HepG2 (cell line): ENCODE measurements at regions not wholly inside any gene's neighbourhood (a gene's known extent, or its start where the extent isn't known, plus 50 kb on each side); places are given as distances from the start of the nearest gene placed in this dataset.

Experiments used
- ARHGAP35 ChIP-seq: sonication (generic); formaldehyde crosslinking; IDR thresholded peaks from 2 replicates; pipeline ENCODE4 v1.9.0; 2022; ENCODE audit warnings: mild to moderate bottlenecking, inconsistent platforms, moderate library complexity, missing genetic modification reagents, borderline replicate concordance
- ELF4 ChIP-seq: sonication (generic); formaldehyde crosslinking; IDR thresholded peaks from 2 replicates; pipeline ENCODE4 v1.5.0; 2020; ENCODE audit warnings: missing genetic modification reagents, mild to moderate bottlenecking, moderate library complexity, borderline replicate concordance
- FOSL1 ChIP-seq: sonication (generic); formaldehyde crosslinking; IDR thresholded peaks from 2 replicates; pipeline ENCODE4 v1.9.0; 2021; ENCODE audit warnings: missing genetic modification reagents, borderline replicate concordance
- HNF4G ChIP-seq, 2 experiments: sonication (generic) in 1 of 2; formaldehyde crosslinking in 1 of 2; IDR thresholded peaks; 2 replicates each; pipeline versions ENCODE4 v1.4.0 to v1.6.1; 2011 to 2020; ENCODE audit warnings: borderline replicate concordance in 2 of 2, low read depth in 2 of 2, mild to moderate bottlenecking in 2 of 2, low read length in 1 of 2, missing genetic modification reagents in 1 of 2, moderate library complexity in 1 of 2
- NONO ChIP-seq, 2 experiments: fragments of 450-650 bp in 1 of 2; sonication (generic) in 1 of 2; formaldehyde crosslinking in 1 of 2; IDR thresholded peaks in 1 of 2; conservative IDR thresholded peaks in 1 of 2; 2 replicates each; pipeline versions ENCODE4 v1.6.1 to v1.8.0; 2017 to 2022; ENCODE audit warnings: mild to moderate bottlenecking in 1 of 2, missing genetic modification reagents in 1 of 2, moderate library complexity in 1 of 2
- PATZ1 ChIP-seq: sonication (generic); formaldehyde crosslinking; IDR thresholded peaks from 2 replicates; pipeline ENCODE4 v1.4.0; 2020; ENCODE audit warnings: missing genetic modification reagents
- POLR2A ChIP-seq, 2 experiments: IDR thresholded peaks; 2 replicates each; pipeline ENCODE4 v1.6.1; 2011; ENCODE audit warnings: low read depth in 2 of 2, low read length in 2 of 2, mild to moderate bottlenecking in 1 of 2, moderate library complexity in 1 of 2; ENCODE audit not compliant: insufficient read depth in 1 of 2
- REST ChIP-seq, 2 experiments: IDR thresholded peaks; 2 replicates each; pipeline ENCODE4 v1.6.1; 2011 to 2012; ENCODE audit warnings: low read length in 2 of 2, borderline replicate concordance in 1 of 2, low read depth in 1 of 2, mild to moderate bottlenecking in 1 of 2, moderate library complexity in 1 of 2
- SP4 ChIP-seq: sonication (generic); formaldehyde crosslinking; IDR thresholded peaks from 2 replicates; pipeline ENCODE4 v1.8.1; 2023; ENCODE audit warnings: mild to moderate bottlenecking, missing genetic modification reagents
- THAP7 ChIP-seq: sonication (generic); formaldehyde crosslinking; IDR thresholded peaks from 2 replicates; pipeline ENCODE4 v1.8.1; 2023; ENCODE audit warnings: mild to moderate bottlenecking, missing genetic modification reagents
- TRAFD1 ChIP-seq: sonication (generic); formaldehyde crosslinking; IDR thresholded peaks from 2 replicates; pipeline ENCODE4 v1.5.1; 2020; ENCODE audit warnings: missing genetic modification reagents, mild to moderate bottlenecking, borderline replicate concordance
- ZNF235 ChIP-seq: sonication (generic); formaldehyde crosslinking; IDR thresholded peaks from 2 replicates; pipeline ENCODE4 v1.8.1; 2023; ENCODE audit warnings: mild to moderate bottlenecking, missing genetic modification reagents, borderline replicate concordance
- ZNF281 ChIP-seq: sonication (generic); formaldehyde crosslinking; IDR thresholded peaks from 2 replicates; pipeline ENCODE4 v1.4.0; 2020; ENCODE audit warnings: missing genetic modification reagents, borderline replicate concordance
- ZNF33A ChIP-seq: sonication (generic); formaldehyde crosslinking; IDR thresholded peaks from 2 replicates; pipeline ENCODE4 v1.5.1; 2020; ENCODE audit warnings: missing genetic modification reagents, mild to moderate bottlenecking, moderate library complexity, borderline replicate concordance
- ZNF816 ChIP-seq: sonication (generic); formaldehyde crosslinking; IDR thresholded peaks from 2 replicates; pipeline ENCODE4 v1.8.0; 2022; ENCODE audit warnings: missing genetic modification reagents, mild to moderate bottlenecking, borderline replicate concordance

GRCh38 chr2:63737081-63737751 is 104.5 kb upstream of the UGP2 start (continued):
- TF ChIP-seq ZNF281 (CRISPR knock-in tag) (peak; percentile 48; the same call in 1 of the 2 replicates), SP4 (no peak), TRAFD1 (no peak), ZNF816 (CRISPR knock-in tag) (peak; percentile 55; the same call in 1 of the 2 replicates), PATZ1 (peak; percentile 58; the same call in 1 of the 2 replicates), REST (IDR thresholded peaks at IDR 0.05; ENCODE audit: borderline replicate concordance in 1 of 2, low read depth in 1 of 2, low read length in 2 of 2) (no peak), FOSL1 (CRISPR knock-in tag) (no peak), THAP7 (CRISPR knock-in tag) (no peak), HNF4G (IDR thresholded peaks at IDR 0.05; ENCODE audit: borderline replicate concordance, low read depth, low read length) (peak; percentile 70), HNF4G (CRISPR knock-in tag; IDR thresholded peaks at IDR 0.05; ENCODE audit: borderline replicate concordance, low read depth) (peak; percentile 83; the same call in 1 of the 2 replicates), ELF4 (CRISPR knock-in tag) (no peak), ARHGAP35 (CRISPR knock-in tag) (no peak), ZNF33A (CRISPR knock-in tag) (no peak), ZNF235 (CRISPR knock-in tag) (no peak), POLR2A (IDR thresholded peaks at IDR 0.05; ENCODE audit: insufficient read depth in 1 of 2, low read depth in 2 of 2, low read length in 2 of 2) (no peak), NONO (IDR thresholded peaks at IDR 0.05) (no peak), NONO (CRISPR knock-in tag; conservative IDR thresholded peaks at IDR 0.05) (peak; percentile 83; the same call in 1 of the 2 replicates)
